ENCODE measurements at regions not wholly inside any gene's neighbourhood (a gene's known extent, or its start where the extent isn't known, plus 50 kb on each side); places are given as distances from the start of the nearest gene placed in this dataset. TPM values are rescaled to one million over a fixed set of nuclear protein-coding genes. Genes with fewer than 3 reads are reported as not detected.

GRCh38 chr14:101508196-101508947, 52.9 kb upstream of the DIO3 start:
- Histone ChIP-seq H3K4me3 (no peak overlapping the region), H3K4me1 (ENCODE audit: insufficient read depth) (no peaks in the 10 kb centered on the region), H2AFZ (no peak overlapping the region), H3K9ac (no peak overlapping the region), H3K79me2 (ENCODE audit: insufficient read depth) (no peaks in the 10 kb centered on the region), H3F3A (ENCODE audit: insufficient read depth) (no peaks in the 10 kb centered on the region), H3K4me2 (ENCODE audit: unreplicated experiment) (no peak overlapping the region), H3K27ac (no peak overlapping the region), H3K36me3 (ENCODE audit: low read depth) (no peaks in the 10 kb centered on the region), H4K20me1 (ENCODE audit: insufficient read depth) (no peaks in the 10 kb centered on the region), H3K27me3 (replicated peaks; ENCODE audit: insufficient read depth) (peaks cover 17% of the 10 kb centered on the region; the same call in 1 of the 2 replicates), H3K9me3 (ENCODE audit: low read depth) (no peaks in the 10 kb centered on the region), H3K9me2 (ENCODE audit: insufficient read depth) (no peaks in the 10 kb centered on the region)
- DNase-seq, result no peak
- 56 to 61% methylated on average over 12 of the region's 12 CpGs for WGBS, 2 experiments (ENCODE audit: low coverage in 1 of 2, low lambda C conversion rate in 2 of 2, missing lambda C conversion rate in 2 of 2)
- in situ Hi-C loops (cut with MboI), result no loop called here
- TF ChIP-seq EZH2phosphoT487 (IDR thresholded peaks at IDR 0.05; ENCODE audit: insufficient read depth, low read depth) (no peak), EZH2 (IDR thresholded peaks at IDR 0.05; ENCODE audit: insufficient read depth, poor library complexity, severe bottlenecking) (no peak)

DNA sequence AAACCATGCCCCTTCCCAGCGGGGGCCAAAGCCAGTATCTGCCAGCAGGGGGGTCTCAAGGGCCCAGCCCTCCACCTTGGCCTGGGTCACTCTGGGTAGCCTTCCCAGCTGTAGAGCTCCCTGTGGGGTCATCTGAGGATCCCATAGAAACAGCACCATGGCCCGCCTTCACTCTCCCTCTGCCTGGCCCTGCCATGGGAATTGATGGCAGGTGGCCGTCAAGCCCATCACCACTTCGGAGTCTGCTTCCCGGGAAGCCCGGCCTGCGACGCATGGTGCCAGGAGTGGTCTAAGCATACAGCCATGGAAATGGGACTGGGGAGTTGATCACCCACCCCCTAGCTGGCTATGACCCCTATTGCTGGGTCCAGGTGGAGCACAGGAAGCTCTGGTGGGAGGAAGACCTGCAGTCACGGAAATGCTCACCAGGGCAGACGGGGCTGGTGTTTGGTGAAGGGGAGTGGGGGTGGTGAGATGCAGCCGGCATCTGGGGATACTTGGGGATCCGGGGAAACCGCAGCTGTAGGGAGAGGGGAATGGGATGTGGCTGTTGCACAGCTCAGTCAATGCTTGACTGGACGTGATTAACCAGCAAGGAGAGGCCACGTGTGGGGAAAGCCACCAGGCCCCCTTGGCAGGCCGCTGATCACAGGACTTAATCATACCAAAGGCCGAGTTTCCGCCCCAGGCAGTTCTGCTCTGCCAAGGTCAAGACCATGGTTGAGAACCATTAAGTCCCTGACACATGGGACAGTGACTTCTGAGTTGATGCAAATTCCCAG, 52.2 kb upstream of the DIO3 start:
- Histone ChIP-seq H3K4me3 (no peak overlapping the region), H3K9ac (no peak overlapping the region), H3K9me2 (ENCODE audit: insufficient read depth) (no peaks in the 10 kb centered on the region), H3F3A (ENCODE audit: insufficient read depth) (no peaks in the 10 kb centered on the region), H3K27me3 (replicated peaks; ENCODE audit: insufficient read depth) (peaks cover 17% of the 10 kb centered on the region; the same call in 1 of the 2 replicates), H3K4me2 (ENCODE audit: unreplicated experiment) (no peak overlapping the region), H3K27ac (no peak overlapping the region), H3K36me3 (ENCODE audit: low read depth) (no peaks in the 10 kb centered on the region), H3K79me2 (ENCODE audit: insufficient read depth) (no peaks in the 10 kb centered on the region), H3K4me1 (ENCODE audit: insufficient read depth) (no peaks in the 10 kb centered on the region), H4K20me1 (ENCODE audit: insufficient read depth) (no peaks in the 10 kb centered on the region), H3K9me3 (ENCODE audit: low read depth) (no peaks in the 10 kb centered on the region), H2AFZ (no peak overlapping the region)
- WGBS, 2 experiments (ENCODE audit: low coverage in 1 of 2, low lambda C conversion rate in 2 of 2, missing lambda C conversion rate in 2 of 2), result 69 to 71% methylated on average over 17 to 18 of the region's 18 CpGs
- in situ Hi-C loops (cut with MboI), result no loop called here
- TF ChIP-seq EZH2 (IDR thresholded peaks at IDR 0.05; ENCODE audit: insufficient read depth, poor library complexity, severe bottlenecking) (no peak), EZH2phosphoT487 (IDR thresholded peaks at IDR 0.05; ENCODE audit: insufficient read depth, low read depth) (no peak)
- no peak for DNase-seq

- H2AFZ ChIP-seq, result no peak overlapping the region
- H3K9me3 ChIP-seq (ENCODE audit: low read depth), result no peaks in the 10 kb centered on the region
- no peaks in the 10 kb centered on the region for H3K79me2 ChIP-seq (ENCODE audit: insufficient read depth)
- H3K27me3 ChIP-seq (replicated peaks; ENCODE audit: insufficient read depth), result peaks cover 17% of the 10 kb centered on the region; the same call in 1 of the 2 replicates
- H3K4me1 ChIP-seq (ENCODE audit: insufficient read depth), result no peaks in the 10 kb centered on the region
- no peaks in the 10 kb centered on the region for H3F3A ChIP-seq (ENCODE audit: insufficient read depth)
- 71 to 72% methylated on average over 21 of the region's 21 CpGs for WGBS, 2 experiments (ENCODE audit: low coverage in 1 of 2, low lambda C conversion rate in 2 of 2, missing lambda C conversion rate in 2 of 2)
- H3K4me2 ChIP-seq (ENCODE audit: unreplicated experiment), result no peak overlapping the region
- H4K20me1 ChIP-seq (ENCODE audit: insufficient read depth), result no peaks in the 10 kb centered on the region
- in situ Hi-C loops (cut with MboI), result no loop called here
- H3K36me3 ChIP-seq (ENCODE audit: low read depth), result no peaks in the 10 kb centered on the region
- TF ChIP-seq EZH2 (IDR thresholded peaks at IDR 0.05; ENCODE audit: insufficient read depth, poor library complexity, severe bottlenecking), result no peak
- no peak for TF ChIP-seq EZH2phosphoT487 (IDR thresholded peaks at IDR 0.05; ENCODE audit: insufficient read depth, low read depth)
- H3K27ac ChIP-seq, result no peak overlapping the region
- no peak overlapping the region for H3K9ac ChIP-seq
- H3K9me2 ChIP-seq (ENCODE audit: insufficient read depth), result no peaks in the 10 kb centered on the region
- H3K4me3 ChIP-seq, result no peak overlapping the region
- no peak for DNase-seq
Observed at GRCh38 chr14:101509730-101510371, 51.4 kb upstream of the DIO3 start.

DNA sequence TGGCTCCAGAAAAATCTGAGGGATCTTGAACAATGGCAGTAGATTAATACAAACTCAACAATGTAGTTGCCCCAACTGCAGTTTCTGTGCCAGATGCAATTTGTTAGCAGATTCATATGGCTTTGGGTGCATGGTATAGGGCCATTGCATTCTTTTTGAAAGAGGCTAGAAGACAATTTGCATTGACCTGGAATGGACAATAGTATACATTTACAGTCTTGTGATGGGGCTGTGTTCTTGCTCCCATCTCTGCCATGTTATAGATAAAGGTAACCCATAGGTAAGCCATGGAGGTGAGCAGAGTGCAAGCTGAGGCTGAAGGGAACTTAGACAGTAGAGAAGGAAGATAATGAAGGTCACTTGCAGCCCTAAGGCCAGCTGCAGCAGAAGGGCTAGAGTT, 50.1 kb upstream of the DIO3 start:
- Histone ChIP-seq H3K27ac (no peak overlapping the region), H3K27me3 (replicated peaks; ENCODE audit: insufficient read depth) (peaks cover 9% of the 10 kb centered on the region; the same call in 1 of the 2 replicates), H3K4me2 (ENCODE audit: unreplicated experiment) (no peak overlapping the region), H3K9me3 (ENCODE audit: low read depth) (no peaks in the 10 kb centered on the region), H2AFZ (no peak overlapping the region), H3K36me3 (ENCODE audit: low read depth) (no peaks in the 10 kb centered on the region), H3K9me2 (ENCODE audit: insufficient read depth) (no peaks in the 10 kb centered on the region), H3K4me3 (no peak overlapping the region), H4K20me1 (ENCODE audit: insufficient read depth) (no peaks in the 10 kb centered on the region), H3K4me1 (ENCODE audit: insufficient read depth) (no peaks in the 10 kb centered on the region), H3K9ac (no peak overlapping the region), H3F3A (ENCODE audit: insufficient read depth) (no peaks in the 10 kb centered on the region), H3K79me2 (ENCODE audit: insufficient read depth) (no peaks in the 10 kb centered on the region)
- no peak for DNase-seq
- in situ Hi-C loops (cut with MboI), result no loop called here
- TF ChIP-seq EZH2 (IDR thresholded peaks at IDR 0.05; ENCODE audit: insufficient read depth, poor library complexity, severe bottlenecking), result no peak
- no peak for TF ChIP-seq EZH2phosphoT487 (IDR thresholded peaks at IDR 0.05; ENCODE audit: insufficient read depth, low read depth)

MicroRNAs in the stretch of these regions (microRNA counts, 767-probe panel; counts per million panel counts)
- microRNA hsa-miR-1185-5p, result 447 counts per million, percentile 86 among the panel's probes with 10 or more counts
- microRNA hsa-miR-1193, result 447 counts per million, percentile 86 among the panel's probes with 10 or more counts
- microRNA hsa-miR-1197, result 447 counts per million, percentile 86 among the panel's probes with 10 or more counts
- microRNA hsa-miR-134, result 447 counts per million, percentile 86 among the panel's probes with 10 or more counts
- 3,404 counts per million, percentile 87 among the panel's probes with 10 or more counts for microRNA hsa-miR-154-5p
- microRNA hsa-miR-299-3p, result 447 counts per million, percentile 86 among the panel's probes with 10 or more counts
- 6,041 counts per million, percentile 92 among the panel's probes with 10 or more counts for microRNA hsa-miR-299-5p
- 447 counts per million, percentile 86 among the panel's probes with 10 or more counts for microRNA hsa-miR-300
- 3,100 counts per million, percentile 87 among the panel's probes with 10 or more counts for microRNA hsa-miR-323a-3p
- 447 counts per million, percentile 86 among the panel's probes with 10 or more counts for microRNA hsa-miR-323a-5p
- 447 counts per million, percentile 86 among the panel's probes with 10 or more counts for microRNA hsa-miR-323b-3p
- 447 counts per million, percentile 86 among the panel's probes with 10 or more counts for microRNA hsa-miR-323b-5p
- microRNA hsa-miR-329, result 447 counts per million, percentile 86 among the panel's probes with 10 or more counts
- 447 counts per million, percentile 86 among the panel's probes with 10 or more counts for microRNA hsa-miR-369-3p
- 447 counts per million, percentile 86 among the panel's probes with 10 or more counts for microRNA hsa-miR-369-5p
- 6,552 counts per million, percentile 93 among the panel's probes with 10 or more counts for microRNA hsa-miR-376a-3p
- 447 counts per million, percentile 86 among the panel's probes with 10 or more counts for microRNA hsa-miR-376b
- 6,137 counts per million, percentile 92 among the panel's probes with 10 or more counts for microRNA hsa-miR-376c
- 447 counts per million, percentile 86 among the panel's probes with 10 or more counts for microRNA hsa-miR-377-3p
- 5,417 counts per million, percentile 90 among the panel's probes with 10 or more counts for microRNA hsa-miR-379-5p
- 447 counts per million, percentile 86 among the panel's probes with 10 or more counts for microRNA hsa-miR-380-3p
- 447 counts per million, percentile 86 among the panel's probes with 10 or more counts for microRNA hsa-miR-381
- 6,488 counts per million, percentile 93 among the panel's probes with 10 or more counts for microRNA hsa-miR-382-5p
- microRNA hsa-miR-409-3p, result 6,264 counts per million, percentile 92 among the panel's probes with 10 or more counts
- microRNA hsa-miR-409-5p, result 447 counts per million, percentile 86 among the panel's probes with 10 or more counts
- 447 counts per million, percentile 86 among the panel's probes with 10 or more counts for microRNA hsa-miR-410
- microRNA hsa-miR-411-5p, result 5,402 counts per million, percentile 90 among the panel's probes with 10 or more counts
- microRNA hsa-miR-412, result 447 counts per million, percentile 86 among the panel's probes with 10 or more counts
- 7,335 counts per million, percentile 95 among the panel's probes with 10 or more counts for microRNA hsa-miR-485-3p
- 447 counts per million, percentile 86 among the panel's probes with 10 or more counts for microRNA hsa-miR-485-5p
- 447 counts per million, percentile 86 among the panel's probes with 10 or more counts for microRNA hsa-miR-487a
- microRNA hsa-miR-487b, result 5,258 counts per million, percentile 90 among the panel's probes with 10 or more counts
- microRNA hsa-miR-494, result 3,644 counts per million, percentile 88 among the panel's probes with 10 or more counts
- microRNA hsa-miR-495, result 5,865 counts per million, percentile 91 among the panel's probes with 10 or more counts
- microRNA hsa-miR-496, result 447 counts per million, percentile 86 among the panel's probes with 10 or more counts
- microRNA hsa-miR-539-5p, result 447 counts per million, percentile 86 among the panel's probes with 10 or more counts
- 447 counts per million, percentile 86 among the panel's probes with 10 or more counts for microRNA hsa-miR-541-3p
- microRNA hsa-miR-543, result 4,571 counts per million, percentile 88 among the panel's probes with 10 or more counts
- 447 counts per million, percentile 86 among the panel's probes with 10 or more counts for microRNA hsa-miR-544a
- microRNA hsa-miR-654-3p, result 447 counts per million, percentile 86 among the panel's probes with 10 or more counts
- 447 counts per million, percentile 86 among the panel's probes with 10 or more counts for microRNA hsa-miR-654-5p
- microRNA hsa-miR-655, result 447 counts per million, percentile 86 among the panel's probes with 10 or more counts
- microRNA hsa-miR-656, result 447 counts per million, percentile 86 among the panel's probes with 10 or more counts
- 447 counts per million, percentile 86 among the panel's probes with 10 or more counts for microRNA hsa-miR-668
- microRNA hsa-miR-758, result 447 counts per million, percentile 86 among the panel's probes with 10 or more counts
- microRNA hsa-miR-889, result 447 counts per million, percentile 86 among the panel's probes with 10 or more counts

Small RNA genes lying in the stretch of these regions (microRNA-seq; reads per million reads assigned to microRNA genes)
- gene MIR1185-1 (ENCODE audit: borderline number of aligned reads), result 867 reads per million, percentile 74 among the genes with 10 or more reads in this experiment
- gene MIR1185-2 (ENCODE audit: borderline number of aligned reads), result 54.7 reads per million, percentile 43 among the genes with 10 or more reads in this experiment
- gene MIR1193 (ENCODE audit: borderline number of aligned reads), result not detected
- gene MIR1197 (ENCODE audit: borderline number of aligned reads), result 16.4 reads per million, percentile 25 among the genes with 10 or more reads in this experiment
- 1,376 reads per million, percentile 79 among the genes with 10 or more reads in this experiment for gene MIR134 (ENCODE audit: borderline number of aligned reads)
- 738 reads per million, percentile 71 among the genes with 10 or more reads in this experiment for gene MIR154 (ENCODE audit: borderline number of aligned reads)
- 1,271 reads per million, percentile 79 among the genes with 10 or more reads in this experiment for gene MIR299 (ENCODE audit: borderline number of aligned reads)
- not detected for gene MIR300 (ENCODE audit: borderline number of aligned reads)
- 303 reads per million, percentile 64 among the genes with 10 or more reads in this experiment for gene MIR323A (ENCODE audit: borderline number of aligned reads)
- 74.1 reads per million, percentile 46 among the genes with 10 or more reads in this experiment for gene MIR323B (ENCODE audit: borderline number of aligned reads)
- not detected for gene MIR329-1 (ENCODE audit: borderline number of aligned reads)
- not detected for gene MIR329-2 (ENCODE audit: borderline number of aligned reads)
- gene MIR369 (ENCODE audit: borderline number of aligned reads), result 1,017 reads per million, percentile 76 among the genes with 10 or more reads in this experiment
- 7.7 reads per million, percentile 12 among the genes with 10 or more reads in this experiment for gene MIR376A1 (ENCODE audit: borderline number of aligned reads)
- 3.1 reads per million for gene MIR376A2 (ENCODE audit: borderline number of aligned reads)
- 172 reads per million, percentile 56 among the genes with 10 or more reads in this experiment for gene MIR376B (ENCODE audit: borderline number of aligned reads)
- gene MIR376C (ENCODE audit: borderline number of aligned reads), result 7,122 reads per million, percentile 93 among the genes with 10 or more reads in this experiment
- gene MIR377 (ENCODE audit: borderline number of aligned reads), result 563 reads per million, percentile 69 among the genes with 10 or more reads in this experiment
- 1,856 reads per million, percentile 82 among the genes with 10 or more reads in this experiment for gene MIR379 (ENCODE audit: borderline number of aligned reads)
- 14.3 reads per million, percentile 22 among the genes with 10 or more reads in this experiment for gene MIR380 (ENCODE audit: borderline number of aligned reads)
- gene MIR381 (ENCODE audit: borderline number of aligned reads), result 865 reads per million, percentile 73 among the genes with 10 or more reads in this experiment
- 4,168 reads per million, percentile 89 among the genes with 10 or more reads in this experiment for gene MIR382 (ENCODE audit: borderline number of aligned reads)
- 5,334 reads per million, percentile 90 among the genes with 10 or more reads in this experiment for gene MIR409 (ENCODE audit: borderline number of aligned reads)
- 2,155 reads per million, percentile 82 among the genes with 10 or more reads in this experiment for gene MIR411 (ENCODE audit: borderline number of aligned reads)
- 4.1 reads per million for gene MIR412 (ENCODE audit: borderline number of aligned reads)
- 394 reads per million, percentile 65 among the genes with 10 or more reads in this experiment for gene MIR485 (ENCODE audit: borderline number of aligned reads)
- gene MIR487A (ENCODE audit: borderline number of aligned reads), result 194 reads per million, percentile 57 among the genes with 10 or more reads in this experiment
- 4,998 reads per million, percentile 90 among the genes with 10 or more reads in this experiment for gene MIR487B (ENCODE audit: borderline number of aligned reads)
- 973 reads per million, percentile 75 among the genes with 10 or more reads in this experiment for gene MIR494 (ENCODE audit: borderline number of aligned reads)
- 140 reads per million, percentile 53 among the genes with 10 or more reads in this experiment for gene MIR495 (ENCODE audit: borderline number of aligned reads)
- gene MIR496 (ENCODE audit: borderline number of aligned reads), result 36.8 reads per million, percentile 38 among the genes with 10 or more reads in this experiment
- 236 reads per million, percentile 61 among the genes with 10 or more reads in this experiment for gene MIR539 (ENCODE audit: borderline number of aligned reads)
- 4.1 reads per million for gene MIR541 (ENCODE audit: borderline number of aligned reads)
- gene MIR543 (ENCODE audit: borderline number of aligned reads), result 328 reads per million, percentile 64 among the genes with 10 or more reads in this experiment
- gene MIR544A (ENCODE audit: borderline number of aligned reads), result not detected
- gene MIR654 (ENCODE audit: borderline number of aligned reads), result 669 reads per million, percentile 70 among the genes with 10 or more reads in this experiment
- gene MIR655 (ENCODE audit: borderline number of aligned reads), result 26.1 reads per million, percentile 32 among the genes with 10 or more reads in this experiment
- gene MIR656 (ENCODE audit: borderline number of aligned reads), result 34.3 reads per million, percentile 36 among the genes with 10 or more reads in this experiment
- 21.5 reads per million, percentile 29 among the genes with 10 or more reads in this experiment for gene MIR668 (ENCODE audit: borderline number of aligned reads)
- 44.0 reads per million, percentile 39 among the genes with 10 or more reads in this experiment for gene MIR758 (ENCODE audit: borderline number of aligned reads)
- gene MIR889 (ENCODE audit: borderline number of aligned reads), result 200 reads per million, percentile 58 among the genes with 10 or more reads in this experiment

Small RNA genes lying in the stretch of these regions (small RNA-seq; reads per million reads assigned to genes)
- gene MIR1185-1 (ENCODE audit: low read depth, low replicate concordance) (0.25 reads per million), gene MIR1185-2 (ENCODE audit: low read depth, low replicate concordance) (not detected), gene MIR1193 (ENCODE audit: low read depth, low replicate concordance) (not detected), gene MIR1197 (ENCODE audit: low read depth, low replicate concordance) (0.19 reads per million), gene MIR134 (ENCODE audit: low read depth, low replicate concordance) (1.8 reads per million, percentile 63 among the genes with 10 or more reads in this experiment), gene MIR154 (ENCODE audit: low read depth, low replicate concordance) (not detected), gene MIR299 (ENCODE audit: low read depth, low replicate concordance) (1.3 reads per million, percentile 53 among the genes with 10 or more reads in this experiment), gene MIR300 (ENCODE audit: low read depth, low replicate concordance) (not detected), gene MIR323A (ENCODE audit: low read depth, low replicate concordance) (0.62 reads per million, percentile 11 among the genes with 10 or more reads in this experiment), gene MIR323B (ENCODE audit: low read depth, low replicate concordance) (not detected), gene MIR329-1 (ENCODE audit: low read depth, low replicate concordance) (not detected), gene MIR329-2 (ENCODE audit: low read depth, low replicate concordance) (not detected), gene MIR369 (ENCODE audit: low read depth, low replicate concordance) (2.0 reads per million, percentile 65 among the genes with 10 or more reads in this experiment), gene MIR377 (ENCODE audit: low read depth, low replicate concordance) (0.93 reads per million, percentile 38 among the genes with 10 or more reads in this experiment), gene MIR379 (ENCODE audit: low read depth, low replicate concordance) (0.74 reads per million, percentile 25 among the genes with 10 or more reads in this experiment), gene MIR380 (ENCODE audit: low read depth, low replicate concordance) (not detected), gene MIR381 (ENCODE audit: low read depth, low replicate concordance) (16.5 reads per million, percentile 88 among the genes with 10 or more reads in this experiment), gene MIR409 (ENCODE audit: low read depth, low replicate concordance) (39.3 reads per million, percentile 92 among the genes with 10 or more reads in this experiment), gene MIR411 (ENCODE audit: low read depth, low replicate concordance) (75.3 reads per million, percentile 94 among the genes with 10 or more reads in this experiment), gene MIR412 (ENCODE audit: low read depth, low replicate concordance) (not detected), gene MIR485 (ENCODE audit: low read depth, low replicate concordance) (2.5 reads per million, percentile 69 among the genes with 10 or more reads in this experiment), gene MIR487A (ENCODE audit: low read depth, low replicate concordance) (0.56 reads per million), gene MIR487B (ENCODE audit: low read depth, low replicate concordance) (1.9 reads per million, percentile 64 among the genes with 10 or more reads in this experiment), gene MIR494 (ENCODE audit: low read depth, low replicate concordance) (0.62 reads per million, percentile 11 among the genes with 10 or more reads in this experiment), gene MIR495 (ENCODE audit: low read depth, low replicate concordance) (0.31 reads per million), gene MIR496 (ENCODE audit: low read depth, low replicate concordance) (not detected), gene MIR539 (ENCODE audit: low read depth, low replicate concordance) (1.4 reads per million, percentile 56 among the genes with 10 or more reads in this experiment), gene MIR541 (ENCODE audit: low read depth, low replicate concordance) (0.25 reads per million), gene MIR543 (ENCODE audit: low read depth, low replicate concordance) (1.1 reads per million, percentile 48 among the genes with 10 or more reads in this experiment), gene MIR544A (ENCODE audit: low read depth, low replicate concordance) (not detected), gene MIR654 (ENCODE audit: low read depth, low replicate concordance) (28.9 reads per million, percentile 91 among the genes with 10 or more reads in this experiment), gene MIR655 (ENCODE audit: low read depth, low replicate concordance) (not detected), gene MIR656 (ENCODE audit: low read depth, low replicate concordance) (not detected), gene MIR668 (ENCODE audit: low read depth, low replicate concordance) (0.31 reads per million), gene MIR758 (ENCODE audit: low read depth, low replicate concordance) (0.99 reads per million, percentile 42 among the genes with 10 or more reads in this experiment), gene MIR889 (ENCODE audit: low read depth, low replicate concordance) (4.8 reads per million, percentile 79 among the genes with 10 or more reads in this experiment), gene RF00012 (ENCODE audit: low read depth, low replicate concordance) (not detected), gene RF00181 (ENCODE audit: low read depth, low replicate concordance) (not detected), gene SNORD114-10 (ENCODE audit: low read depth, low replicate concordance) (3.1 reads per million, percentile 73 among the genes with 10 or more reads in this experiment), gene SNORD114-11 (ENCODE audit: low read depth, low replicate concordance) (3.3 reads per million, percentile 74 among the genes with 10 or more reads in this experiment), gene SNORD114-12 (ENCODE audit: low read depth, low replicate concordance) (1,304 reads per million, percentile 99 among the genes with 10 or more reads in this experiment), gene SNORD114-13 (ENCODE audit: low read depth, low replicate concordance) (1.9 reads per million, percentile 65 among the genes with 10 or more reads in this experiment), gene SNORD114-14 (ENCODE audit: low read depth, low replicate concordance) (166 reads per million, percentile 96 among the genes with 10 or more reads in this experiment), gene SNORD114-15 (ENCODE audit: low read depth, low replicate concordance) (13.1 reads per million, percentile 86 among the genes with 10 or more reads in this experiment), gene SNORD114-16 (ENCODE audit: low read depth, low replicate concordance) (not detected), gene SNORD114-17 (ENCODE audit: low read depth, low replicate concordance) (25.0 reads per million, percentile 90 among the genes with 10 or more reads in this experiment), gene SNORD114-18 (ENCODE audit: low read depth, low replicate concordance) (not detected), gene SNORD114-19 (ENCODE audit: low read depth, low replicate concordance) (0.62 reads per million, percentile 11 among the genes with 10 or more reads in this experiment), gene SNORD114-20 (ENCODE audit: low read depth, low replicate concordance) (737 reads per million, percentile 99 among the genes with 10 or more reads in this experiment), gene SNORD114-21 (ENCODE audit: low read depth, low replicate concordance) (84.8 reads per million, percentile 94 among the genes with 10 or more reads in this experiment), gene SNORD114-22 (ENCODE audit: low read depth, low replicate concordance) (433 reads per million, percentile 98 among the genes with 10 or more reads in this experiment), gene SNORD114-23 (ENCODE audit: low read depth, low replicate concordance) (31.4 reads per million, percentile 91 among the genes with 10 or more reads in this experiment), gene SNORD114-24 (ENCODE audit: low read depth, low replicate concordance) (14.0 reads per million, percentile 86 among the genes with 10 or more reads in this experiment), gene SNORD114-25 (ENCODE audit: low read depth, low replicate concordance) (176 reads per million, percentile 96 among the genes with 10 or more reads in this experiment), gene SNORD114-26 (ENCODE audit: low read depth, low replicate concordance) (not detected), gene SNORD114-27 (ENCODE audit: low read depth, low replicate concordance) (not detected), gene SNORD114-28 (ENCODE audit: low read depth, low replicate concordance) (69.1 reads per million, percentile 94 among the genes with 10 or more reads in this experiment), gene SNORD114-29 (ENCODE audit: low read depth, low replicate concordance) (2.7 reads per million, percentile 70 among the genes with 10 or more reads in this experiment), gene SNORD114-30 (ENCODE audit: low read depth, low replicate concordance) (not detected), gene SNORD114-31 (ENCODE audit: low read depth, low replicate concordance) (0.37 reads per million), gene SNORD114-5 (ENCODE audit: low read depth, low replicate concordance) (0.87 reads per million, percentile 35 among the genes with 10 or more reads in this experiment), gene SNORD114-6 (ENCODE audit: low read depth, low replicate concordance) (not detected), gene SNORD114-7 (ENCODE audit: low read depth, low replicate concordance) (not detected), gene SNORD114-9 (ENCODE audit: low read depth, low replicate concordance) (127 reads per million, percentile 95 among the genes with 10 or more reads in this experiment)
